Hematopoietic multipotent progenitor cell treated with erythropoietin and hydrocortisone succinate and interleukin-3 and kit ligand, for 4 days (in vitro differentiated cells): ENCODE measurements at regions not wholly inside any gene's neighbourhood (a gene's known extent, or its start where the extent isn't known, plus 50 kb on each side); places are given as distances from the start of the nearest gene placed in this dataset.
A peak's percentile ranks its signal among the peaks of the same experiment; 100 is the strongest.
"Not testable (repeated sequence)": the region's sequence is repeated elsewhere in the genome, so short reads cannot be mapped to it uniquely, and the experiment has no call there.

Experiments
- DNase-seq: peaks from one replicate; pipeline ENCODE4 v3.0.0-alpha.2; 2015

- DNase-seq: no peak
Observed at GRCh38 chr9:16057541-16057940, 504.7 kb downstream of the CCDC171 start.

DNA sequence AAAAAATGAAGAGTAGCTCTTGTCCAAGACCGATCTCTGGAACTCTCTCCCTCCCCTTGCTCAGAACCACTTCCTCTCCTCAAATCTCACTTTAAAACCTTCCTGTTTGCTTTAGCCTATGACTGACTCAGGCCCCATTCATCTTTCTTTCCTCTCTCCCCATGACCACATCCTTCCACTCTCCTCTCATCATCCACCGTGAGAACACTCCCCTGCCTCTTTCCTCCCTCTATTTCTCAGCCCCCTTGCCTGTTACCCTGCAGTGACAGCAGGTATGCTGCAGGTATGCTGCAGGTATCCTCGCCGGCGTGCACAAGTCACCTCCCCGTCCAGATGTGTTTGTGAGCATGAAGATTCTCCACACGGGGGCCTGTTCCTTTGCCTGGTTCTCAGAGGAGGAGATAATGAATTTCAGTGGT is 505.3 kb downstream of the CCDC171 start:
- DNase-seq: peak; percentile 20

DNA sequence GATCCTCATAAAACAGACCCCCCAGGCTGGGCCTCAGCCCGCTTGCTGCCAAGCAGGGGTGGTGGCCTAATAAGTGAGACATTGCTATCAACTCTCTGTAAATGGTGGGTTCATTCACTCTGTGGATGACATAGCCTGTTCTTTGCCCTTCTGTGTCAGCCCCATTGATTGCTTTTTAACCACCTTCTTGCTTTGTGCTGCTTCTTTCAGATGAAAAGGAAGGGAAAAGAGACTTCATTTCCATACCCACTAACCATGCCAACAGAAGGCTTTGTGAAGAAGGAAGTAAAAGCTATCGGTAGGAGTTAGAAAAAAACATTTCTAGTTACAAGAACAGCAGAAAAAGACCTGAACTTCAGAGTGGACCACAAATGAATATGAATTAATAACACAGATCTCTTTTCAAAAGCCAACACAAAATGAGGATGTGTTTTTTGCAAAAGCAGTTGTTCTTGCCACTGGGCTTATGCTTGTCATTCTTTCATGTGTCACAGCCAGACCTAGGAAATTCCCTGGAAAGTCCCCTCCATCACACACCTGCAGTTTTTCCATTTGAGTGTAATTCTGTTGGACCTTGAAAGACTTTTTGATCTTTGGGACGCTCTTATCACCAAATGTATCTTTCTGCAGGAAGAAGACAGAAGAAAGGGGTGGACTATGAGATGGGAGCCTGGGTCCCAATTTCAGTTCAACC is 507.7 kb downstream of the CCDC171 start:
- no peak for DNase-seq

DNA sequence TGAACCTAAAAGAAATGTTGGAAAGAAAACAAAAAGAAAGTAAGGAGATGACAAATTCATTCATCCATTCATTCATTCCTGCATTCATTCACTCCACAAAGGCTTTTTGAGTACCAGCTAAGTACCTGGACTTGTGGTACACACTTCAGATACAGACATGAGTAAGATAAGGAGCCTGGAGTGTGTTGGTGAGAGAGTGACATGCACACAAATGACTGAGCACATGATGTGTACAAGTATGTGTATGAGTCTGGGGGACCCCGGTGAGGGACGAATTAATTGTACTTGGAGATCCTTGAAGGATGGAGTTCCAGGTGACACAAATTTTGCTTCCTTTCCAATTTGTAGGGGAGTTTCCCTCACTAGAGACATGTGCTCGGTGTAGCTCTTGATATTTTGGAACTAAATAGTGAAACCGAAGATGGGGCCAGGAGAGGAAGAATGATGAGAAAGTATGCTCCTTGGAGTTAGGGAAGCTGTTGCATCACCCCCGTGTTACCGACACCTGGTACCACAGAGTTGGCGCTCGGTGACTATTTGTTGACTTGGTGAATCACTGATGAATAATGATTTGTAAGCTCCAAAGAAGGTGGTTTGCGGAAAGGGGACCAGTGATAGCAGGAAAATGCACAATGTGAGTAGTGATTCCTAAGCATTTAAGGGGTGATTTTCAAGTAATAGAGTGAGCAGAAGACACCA is 509.8 kb downstream of the CCDC171 start:
- no peak for DNase-seq

DNA sequence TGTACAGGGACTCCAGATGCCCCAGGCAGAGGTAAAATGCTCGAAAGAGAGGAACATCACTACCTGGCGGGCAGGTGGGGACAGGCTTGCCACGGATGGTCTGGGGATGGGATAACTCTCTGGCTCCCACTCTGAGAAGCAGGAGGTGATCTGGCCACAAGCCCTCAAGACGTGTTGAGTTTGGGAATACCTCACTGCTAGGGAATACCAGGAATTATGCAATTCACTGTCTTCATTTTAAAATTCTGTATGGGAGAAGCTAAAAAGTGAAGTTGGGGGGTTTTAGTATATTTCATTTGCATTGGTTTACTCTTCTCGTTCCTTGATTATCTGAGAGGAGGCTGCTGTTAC is 510.4 kb downstream of the CCDC171 start:
- no peak for DNase-seq

DNA sequence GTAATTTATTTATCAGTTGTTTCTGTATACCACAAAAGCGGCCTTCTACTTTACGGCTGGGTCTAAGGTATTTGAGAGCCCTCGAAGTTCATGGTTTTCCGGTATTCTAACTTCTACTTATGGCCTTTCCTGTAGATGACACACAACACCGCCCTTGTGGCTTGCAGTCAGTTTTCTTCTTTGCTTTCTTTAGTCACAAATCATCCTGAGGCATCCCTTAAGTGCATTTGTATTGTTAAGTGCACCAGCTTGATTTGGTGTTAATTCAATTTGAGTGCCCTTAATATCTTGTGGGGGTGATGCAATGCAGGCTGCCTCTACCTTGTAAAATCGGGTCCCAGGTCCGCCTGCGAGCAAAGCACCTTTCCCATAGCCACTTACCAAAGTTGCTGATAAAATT is 511.9 kb downstream of the CCDC171 start:
- DNase-seq: no peak

DNA sequence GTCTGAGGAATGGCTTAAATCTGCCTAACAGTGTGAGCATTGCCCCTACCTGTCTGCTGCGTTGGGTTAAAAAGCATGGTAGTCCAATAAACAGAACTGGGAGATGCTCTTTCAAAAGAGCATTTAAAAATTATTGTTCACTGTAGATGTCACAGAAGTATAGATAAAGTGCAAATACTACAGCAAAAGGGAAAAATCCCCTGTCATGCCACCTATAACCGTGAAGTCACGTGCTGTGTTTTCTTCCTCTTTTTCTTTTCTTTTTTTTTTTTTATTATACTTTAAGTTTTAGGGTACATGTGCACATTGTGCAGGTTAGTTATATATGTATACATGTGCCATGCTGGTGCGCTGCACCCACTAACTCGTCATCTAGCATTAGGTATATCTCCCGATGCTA is 513.4 kb downstream of the CCDC171 start:
- DNase-seq: not testable (repeated sequence)

DNA sequence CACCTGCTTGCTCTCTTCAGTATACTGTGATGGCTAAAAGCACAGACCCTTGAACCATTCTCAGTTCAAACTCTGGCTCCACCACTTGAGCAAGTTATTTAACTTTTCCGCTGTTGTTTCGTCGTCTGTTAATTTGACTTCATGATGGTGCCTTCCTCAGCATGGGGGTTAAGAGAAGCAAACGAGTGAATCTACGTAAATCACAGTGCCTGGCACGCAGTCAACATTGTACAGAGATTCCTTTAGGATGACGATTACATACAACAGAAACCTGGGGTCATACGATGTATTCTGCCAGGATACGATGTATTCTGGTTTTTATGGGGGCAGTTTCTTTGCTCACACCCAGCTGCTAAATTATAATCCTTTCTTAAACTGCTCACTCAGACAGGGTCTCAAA is 515.6 kb downstream of the CCDC171 start:
- no peak for DNase-seq

GRCh38 chr9:16069249-16069648 is 516.4 kb downstream of the CCDC171 start:
- DNase-seq: no peak

DNA sequence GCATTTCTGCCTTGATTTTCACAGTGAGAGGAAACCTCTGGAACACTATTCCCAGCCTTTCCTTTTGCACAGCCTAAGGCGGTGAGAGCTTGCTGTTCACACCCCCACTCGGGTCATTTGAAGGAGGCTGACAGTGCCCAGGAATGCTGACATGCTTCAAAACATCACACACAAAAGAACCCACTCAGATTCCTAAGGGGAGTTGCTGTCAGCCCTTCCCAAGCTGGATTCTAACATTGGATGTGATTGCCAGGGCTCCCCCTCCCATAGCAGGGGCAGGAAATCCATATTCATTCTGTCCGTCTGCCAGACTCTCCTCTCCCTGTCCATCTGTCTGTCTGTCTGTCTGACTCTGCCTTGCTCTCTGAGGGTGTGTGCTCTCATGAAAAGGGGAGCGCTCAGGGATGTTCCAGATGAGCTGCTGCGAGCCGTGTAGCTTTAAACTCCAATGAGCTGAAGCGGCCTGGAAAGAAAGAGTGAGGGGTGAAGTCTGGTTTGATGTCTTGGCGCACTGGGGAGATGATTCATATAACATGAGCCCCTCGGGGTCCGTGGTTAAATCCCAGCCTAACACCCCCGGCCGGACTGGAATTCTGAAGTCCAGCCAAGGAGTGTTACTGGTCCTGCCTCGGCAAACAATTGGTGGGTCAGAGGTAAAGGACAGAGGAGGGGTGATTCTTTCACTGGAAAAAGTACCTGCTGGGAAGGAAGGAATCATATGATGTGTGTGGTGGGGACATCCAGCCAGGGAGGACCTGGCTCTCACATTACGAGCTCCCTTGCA is 517.0 kb downstream of the CCDC171 start:
- DNase-seq: no peak

GRCh38 chr9:16070455-16071145 is 517.8 kb downstream of the CCDC171 start:
- no peak for DNase-seq

DNA sequence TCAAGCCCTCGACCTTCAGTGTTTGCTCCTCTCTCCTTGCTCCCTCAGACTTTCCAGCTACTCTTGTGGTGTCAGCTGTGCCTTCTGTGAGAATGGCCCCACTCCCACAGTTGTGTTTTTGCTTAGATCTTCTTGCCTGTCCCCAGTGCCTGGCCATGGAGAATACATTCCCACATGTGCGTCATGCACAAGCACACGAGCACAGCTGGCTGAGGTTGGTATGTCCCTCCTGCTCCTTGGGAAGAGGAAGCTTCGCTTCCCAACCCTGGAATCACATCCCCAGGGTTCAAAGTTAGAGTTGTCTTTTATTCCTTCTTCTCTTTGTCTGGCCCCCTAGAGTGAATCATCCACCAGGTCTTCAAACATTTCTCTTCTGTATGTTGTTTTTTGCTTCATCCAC is 518.6 kb downstream of the CCDC171 start:
- DNase-seq: no peak

DNA sequence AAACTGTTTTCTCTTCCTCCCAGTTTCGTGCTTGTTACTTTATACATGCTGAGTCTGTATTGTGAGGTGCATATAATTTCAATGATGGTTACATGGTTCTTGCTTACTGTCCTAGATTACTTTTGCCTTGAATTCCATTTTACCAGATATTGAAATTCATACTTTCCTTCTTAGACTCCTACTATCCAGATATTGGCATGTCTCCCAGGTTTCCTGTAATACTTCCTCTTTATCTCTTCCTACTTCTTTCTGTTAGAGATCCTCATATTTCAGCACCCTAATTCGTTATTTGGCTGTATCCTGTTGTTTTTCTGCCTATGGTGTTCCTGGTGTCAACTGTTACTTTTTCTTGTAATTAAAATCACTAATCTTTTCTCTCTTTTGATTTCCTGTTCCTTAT is 522.1 kb downstream of the CCDC171 start:
- peak; percentile 12 for DNase-seq

DNA sequence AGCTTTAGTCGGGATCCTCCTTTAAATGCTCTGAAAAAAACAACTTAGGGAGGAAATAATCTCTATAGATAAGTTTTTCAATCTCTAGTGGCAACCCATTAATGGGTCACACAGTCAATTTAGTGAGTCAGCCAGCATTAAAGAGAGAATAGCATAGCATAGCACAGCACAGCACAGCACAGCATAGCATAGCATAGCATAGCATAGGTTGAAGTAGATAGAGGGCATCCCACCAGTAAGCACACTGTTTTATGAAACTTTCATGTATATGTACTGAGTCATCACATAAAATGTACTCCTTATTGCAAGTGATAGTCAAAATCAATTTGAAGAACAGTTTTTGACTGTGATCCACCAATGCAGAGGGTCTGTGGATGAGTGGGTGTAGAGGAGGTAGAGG is 522.9 kb downstream of the CCDC171 start:
- no peak for DNase-seq

DNA sequence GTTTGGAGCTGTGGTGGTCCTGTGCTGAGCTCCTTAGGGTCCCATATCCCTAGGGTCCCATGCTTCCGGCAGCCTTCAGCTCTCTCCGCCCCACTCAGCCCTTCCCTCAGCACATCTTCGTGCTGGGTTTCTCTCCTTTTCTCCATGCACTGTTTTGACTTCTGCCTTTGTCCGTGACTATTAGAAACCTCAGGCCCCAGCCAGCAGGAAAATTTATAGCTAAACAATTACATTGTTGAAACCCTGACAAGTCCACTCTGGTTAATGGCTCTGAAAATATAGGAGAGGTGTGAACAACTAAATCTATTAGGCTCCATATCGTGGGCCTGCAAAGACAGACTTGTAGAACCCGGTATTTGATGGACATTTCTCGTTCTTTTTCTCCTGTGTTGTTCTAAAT is 523.7 kb downstream of the CCDC171 start:
- no peak for DNase-seq

GRCh38 chr9:16082796-16083195 is 530.0 kb downstream of the CCDC171 start:
- DNase-seq: no peak

DNA sequence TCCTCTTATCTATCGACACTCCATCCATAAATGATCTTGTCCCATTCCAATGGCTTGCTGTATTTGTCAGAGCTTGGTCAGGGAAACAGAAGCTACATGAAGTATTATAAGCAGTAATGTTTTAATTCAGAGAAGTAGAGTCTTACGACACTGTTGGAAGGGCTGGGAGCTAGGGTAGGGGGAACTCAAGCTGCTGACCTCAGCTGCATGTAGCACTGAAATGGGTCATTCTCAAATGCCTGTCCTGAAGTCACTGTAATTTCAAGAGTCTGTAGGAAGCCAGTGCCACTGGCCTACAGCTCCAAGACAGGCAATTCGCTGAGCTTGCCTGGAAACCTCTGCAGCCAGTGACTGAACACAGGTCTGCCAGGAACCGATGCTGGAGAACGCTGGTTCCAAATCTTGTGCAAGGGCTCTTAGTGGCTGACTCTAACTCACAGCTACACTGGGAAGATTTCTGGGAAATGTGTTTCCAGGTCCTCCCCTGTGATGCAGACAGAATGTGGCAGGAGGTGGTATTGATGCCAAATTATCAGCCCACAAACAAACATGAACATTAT is 532.4 kb downstream of the CCDC171 start:
- no peak for DNase-seq

GRCh38 chr9:16090907-16091629 is 538.2 kb downstream of the CCDC171 start:
- peak; percentile 28 for DNase-seq

- DNase-seq: no peak
Observed at GRCh38 chr9:16092142-16093091, 539.6 kb downstream of the CCDC171 start.

GRCh38 chr9:16098306-16098705 is 545.5 kb downstream of the CCDC171 start:
- DNase-seq: no peak
